ENCODE measurements at regions not wholly inside any gene's neighbourhood (a gene's known extent, or its start where the extent isn't known, plus 50 kb on each side); places are given as distances from the start of the nearest gene placed in this dataset.

DNA sequence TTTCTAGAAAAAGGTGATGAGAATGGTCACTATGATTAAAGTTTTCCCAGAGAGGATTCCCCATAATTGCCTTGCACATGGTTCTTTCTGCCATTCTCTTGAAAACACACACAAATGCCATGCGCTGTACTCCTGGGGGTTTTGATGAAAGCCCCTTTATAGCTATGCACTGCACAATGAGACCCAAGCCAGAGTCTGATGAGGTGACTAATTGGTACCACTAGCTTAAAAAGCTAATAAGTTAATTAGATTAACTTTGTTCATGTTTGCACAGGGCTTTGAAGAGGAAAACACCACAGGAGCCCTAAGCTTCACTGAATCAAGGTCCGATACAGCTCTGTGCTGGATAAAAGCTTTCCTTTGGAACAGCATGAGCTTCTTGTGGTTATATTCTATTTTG lies 132.2 kb downstream of the NKX6-1 start:
- ChIA-PET CTCF (no interaction called here), POLR2A (no interaction called here)
- no TSS peak for BruUV-seq (replicated peaks)
- DNase-seq (ENCODE audit: low read depth, low spot score) (no peak), ATAC-seq (no peak)
- H3K9me3 ChIP-seq (ENCODE audit: control insufficient read depth, insufficient read depth, low read depth, low read length) = no peaks in the 10 kb centered on the region
- in situ Hi-C loops (cut with HindIII; ENCODE audit: low pct_unique_long_range_greater_than_20kb, low sequenced_read_pairs) = no loop called here
- intact Hi-C loops (cut with micrococcal nuclease; ENCODE audit: unreplicated experiment) = no loop called here
- no peak overlapping the region for H3K27ac ChIP-seq (ENCODE audit: low read length)
- TF ChIP-seq SIN3A (IDR thresholded peaks at IDR 0.05; ENCODE audit: borderline replicate concordance, insufficient read depth, low read depth, low read length) (no peak), CTCF (IDR thresholded peaks at IDR 0.05) (no peak), POLR2AphosphoS5 (IDR thresholded peaks at IDR 0.05; ENCODE audit: low read depth, low read length) (no peak), TCF7L2 (IDR thresholded peaks at IDR 0.05; ENCODE audit: low read depth, low read length) (no peak)
- TF ChIP-seq, protein P1, sequence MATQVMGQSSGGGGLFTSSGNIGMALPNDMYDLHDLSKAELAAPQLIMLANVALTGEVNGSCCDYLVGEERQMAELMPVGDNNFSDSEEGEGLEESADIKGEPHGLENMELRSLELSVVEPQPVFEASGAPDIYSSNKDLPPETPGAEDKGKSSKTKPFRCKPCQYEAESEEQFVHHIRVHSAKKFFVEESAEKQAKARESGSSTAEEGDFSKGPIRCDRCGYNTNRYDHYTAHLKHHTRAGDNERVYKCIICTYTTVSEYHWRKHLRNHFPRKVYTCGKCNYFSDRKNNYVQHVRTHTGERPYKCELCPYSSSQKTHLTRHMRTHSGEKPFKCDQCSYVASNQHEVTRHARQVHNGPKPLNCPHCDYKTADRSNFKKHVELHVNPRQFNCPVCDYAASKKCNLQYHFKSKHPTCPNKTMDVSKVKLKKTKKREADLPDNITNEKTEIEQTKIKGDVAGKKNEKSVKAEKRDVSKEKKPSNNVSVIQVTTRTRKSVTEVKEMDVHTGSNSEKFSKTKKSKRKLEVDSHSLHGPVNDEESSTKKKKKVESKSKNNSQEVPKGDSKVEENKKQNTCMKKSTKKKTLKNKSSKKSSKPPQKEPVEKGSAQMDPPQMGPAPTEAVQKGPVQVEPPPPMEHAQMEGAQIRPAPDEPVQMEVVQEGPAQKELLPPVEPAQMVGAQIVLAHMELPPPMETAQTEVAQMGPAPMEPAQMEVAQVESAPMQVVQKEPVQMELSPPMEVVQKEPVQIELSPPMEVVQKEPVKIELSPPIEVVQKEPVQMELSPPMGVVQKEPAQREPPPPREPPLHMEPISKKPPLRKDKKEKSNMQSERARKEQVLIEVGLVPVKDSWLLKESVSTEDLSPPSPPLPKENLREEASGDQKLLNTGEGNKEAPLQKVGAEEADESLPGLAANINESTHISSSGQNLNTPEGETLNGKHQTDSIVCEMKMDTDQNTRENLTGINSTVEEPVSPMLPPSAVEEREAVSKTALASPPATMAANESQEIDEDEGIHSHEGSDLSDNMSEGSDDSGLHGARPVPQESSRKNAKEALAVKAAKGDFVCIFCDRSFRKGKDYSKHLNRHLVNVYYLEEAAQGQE (IDR thresholded peaks at IDR 0.05; ENCODE audit: insufficient read depth in 1 of 2, low read depth in 2 of 2, low read length in 1 of 2) = no peak
- no peak overlapping the region for H3K4me3 ChIP-seq (ENCODE audit: low read depth in 2 of 2, low read length in 2 of 2)
- no peaks in the 10 kb centered on the region for H3K27me3 ChIP-seq (ENCODE audit: control insufficient read depth, insufficient read depth, low read length)
- no peaks in the 10 kb centered on the region for H3K36me3 ChIP-seq (ENCODE audit: control insufficient read depth, insufficient read depth, low read length)
- H3K4me1 ChIP-seq (ENCODE audit: control insufficient read depth, insufficient read depth, low read length) = no peaks in the 10 kb centered on the region

DNA sequence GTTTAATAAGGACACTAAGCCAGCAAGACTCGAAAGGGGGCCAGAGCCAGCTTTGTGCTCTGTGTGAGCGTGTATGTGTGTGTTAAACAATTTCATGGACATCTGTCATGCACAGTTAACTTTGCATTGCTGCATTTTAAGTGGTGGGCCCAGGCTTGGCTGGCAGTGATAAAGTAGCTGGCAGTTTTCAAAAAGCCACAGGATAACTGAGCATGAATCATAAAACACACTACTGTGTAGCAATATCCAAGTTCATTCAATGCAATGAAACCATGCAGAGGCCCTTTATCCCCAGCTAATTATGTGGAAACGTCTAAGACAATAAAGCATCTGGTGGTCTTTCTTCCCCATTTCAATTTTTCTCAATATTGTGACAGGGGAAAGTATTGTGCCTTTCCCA lies 132.9 kb downstream of the NKX6-1 start:
- TF ChIP-seq TCF7L2 (IDR thresholded peaks at IDR 0.05; ENCODE audit: low read depth, low read length) (no peak), POLR2AphosphoS5 (IDR thresholded peaks at IDR 0.05; ENCODE audit: low read depth, low read length) (no peak), CTCF (IDR thresholded peaks at IDR 0.05) (no peak), SIN3A (IDR thresholded peaks at IDR 0.05; ENCODE audit: borderline replicate concordance, insufficient read depth, low read depth, low read length) (no peak)
- TF ChIP-seq, protein P1 (IDR thresholded peaks at IDR 0.05; ENCODE audit: insufficient read depth in 1 of 2, low read depth in 2 of 2, low read length in 1 of 2) = no peak
- no peaks in the 10 kb centered on the region for H3K27me3 ChIP-seq (ENCODE audit: control insufficient read depth, insufficient read depth, low read length)
- H3K4me1 ChIP-seq (ENCODE audit: control insufficient read depth, insufficient read depth, low read length) = no peaks in the 10 kb centered on the region
- no peak overlapping the region for H3K4me3 ChIP-seq (ENCODE audit: low read depth in 2 of 2, low read length in 2 of 2)
- in situ Hi-C loops (cut with HindIII; ENCODE audit: low pct_unique_long_range_greater_than_20kb, low sequenced_read_pairs) (no loop called here), intact Hi-C loops (cut with micrococcal nuclease; ENCODE audit: unreplicated experiment) (no loop called here)
- CTCF ChIA-PET = no interaction called here
- BruUV-seq (replicated peaks) = no TSS peak
- no peaks in the 10 kb centered on the region for H3K36me3 ChIP-seq (ENCODE audit: control insufficient read depth, insufficient read depth, low read length)
- H3K27ac ChIP-seq (ENCODE audit: low read length) = no peak overlapping the region
- ATAC-seq (no peak), DNase-seq (ENCODE audit: low read depth, low spot score) (no peak)
- H3K9me3 ChIP-seq (ENCODE audit: control insufficient read depth, insufficient read depth, low read depth, low read length) = no peaks in the 10 kb centered on the region
- POLR2A ChIA-PET = no interaction called here
